A549 (cell line): ENCODE measurements at regions not wholly inside any gene's neighbourhood (a gene's known extent, or its start where the extent isn't known, plus 50 kb on each side); places are given as distances from the start of the nearest gene placed in this dataset.

Experiments used
- ATAC-seq, 2 experiments: fragments of 200-7000 bp in 1 of 2; fragments of >200 bp in 1 of 2; cut with Nextera tagmentation in 1 of 2; cut with Tn5 transposase in 1 of 2; 3 replicates each; pipeline versions ENCODE4 v1.8.0 to v1.9.1; 2018 to 2020; ENCODE audit warnings: mild to moderate bottlenecking in 1 of 2, moderate library complexity in 1 of 2
- CTCF ChIA-PET: fragments of 300-600 bp; sonication (Branson Sonifier 250); formaldehyde crosslinking; extraction: SDS; loops from one replicate; lab custom pipeline; 2021; ENCODE audit warnings: antibody characterized with exemption, inconsistent platforms; lab: Yijun Ruan, JAX
- POLR2A ChIA-PET: fragments of 350-600 bp; formaldehyde crosslinking; extraction: SDS; loops from one replicate; lab custom pipeline; 2021; ENCODE audit warnings: antibody characterized with exemption, inconsistent platforms; lab: Yijun Ruan, JAX
- DNase-seq, 2 experiments: peaks; one replicate each; pipeline versions ENCODE4 v3.0.0 to v3.0.0-alpha.2; 2011 to 2016; ENCODE audit warnings: low read depth in 1 of 2, low spot score in 1 of 2
- FAIRE-seq: peaks from 2 replicates; lab custom pipeline; 2011; peaks lifted over from hg19 to GRCh38; lab: Jason Lieb, UNC
- H3K27ac ChIP-seq, 2 experiments: fragments of >200 bp; sonication (Bioruptor Twin); formaldehyde crosslinking; 3 replicates each; pipeline ENCODE4 v1.5.1; 2016 to 2017
- H3K4me1 ChIP-seq: fragments of >200 bp; sonication (Bioruptor Twin); formaldehyde crosslinking; 3 replicates; pipeline ENCODE4 v1.6.1; 2016
- H3K4me2 ChIP-seq: fragments of >200 bp; sonication (Bioruptor Twin); formaldehyde crosslinking; 3 replicates; pipeline ENCODE4 v1.6.1; 2016
- H3K4me3 ChIP-seq: fragments of >200 bp; sonication (Bioruptor Twin); formaldehyde crosslinking; 3 replicates; pipeline ENCODE4 v1.5.1; 2016
- H3K9me3 ChIP-seq: fragments of >200 bp; sonication (Bioruptor Twin); formaldehyde crosslinking; 3 replicates; pipeline ENCODE4 v1.6.1; 2016
- CEBPB ChIP-seq, 2 experiments: fragments of >200 bp in 1 of 2; sonication (Bioruptor Twin) in 1 of 2; formaldehyde crosslinking in 1 of 2; IDR thresholded peaks; 2 replicates each; pipeline ENCODE4 v1.6.1; 2012 to 2016
- EHF ChIP-seq: fragments of 250-450 bp; sonication (Bioruptor Pico); IDR thresholded peaks from 2 replicates; pipeline ENCODE4 v1.5.0; 2020; ENCODE audit warnings: mild to moderate bottlenecking
- EHMT2 ChIP-seq: fragments of 200-600 bp; sonication (generic); IDR thresholded peaks from 2 replicates; pipeline ENCODE4 v1.6.1; 2016; ENCODE audit warnings: antibody characterized with exemption, low read depth, mild to moderate bottlenecking, moderate library complexity
- ESRRA ChIP-seq: fragments of 150-350 bp; IDR thresholded peaks from 2 replicates; pipeline ENCODE4 v1.6.1; 2014; ENCODE audit warnings: mild to moderate bottlenecking, low read length, borderline replicate concordance
- FOSL2 ChIP-seq, 2 experiments: fragments of 450-650 bp in 1 of 2; fragments of >200 bp in 1 of 2; sonication (Bioruptor Twin) in 1 of 2; formaldehyde crosslinking; IDR thresholded peaks; 2 replicates each; pipeline versions ENCODE4 v1.5.0 to v1.6.1; 2016 to 2020; ENCODE audit warnings: mild to moderate bottlenecking in 1 of 2, moderate library complexity in 1 of 2
- HDAC2 ChIP-seq: fragments of 200-600 bp; sonication (generic); IDR thresholded peaks from 2 replicates; pipeline ENCODE4 v1.6.1; 2016
- HEYL ChIP-seq: fragments of 250-450 bp; sonication (Bioruptor Pico); IDR thresholded peaks from 2 replicates; pipeline ENCODE4 v1.8.0; 2021; ENCODE audit warnings: mild to moderate bottlenecking, moderate library complexity
- HOXB5 ChIP-seq: fragments of 250-450 bp; sonication (Bioruptor Pico); IDR thresholded peaks from 2 replicates; pipeline ENCODE4 v1.5.0; 2020; ENCODE audit warnings: mild to moderate bottlenecking, moderate library complexity
- JUN ChIP-seq, 2 experiments: fragments of >200 bp; sonication (Bioruptor Twin); formaldehyde crosslinking; IDR thresholded peaks; 2 replicates in 1 of 2; 3 replicates in 1 of 2; pipeline ENCODE4 v1.6.1; 2016 to 2017
- NFE2L2 ChIP-seq: fragments of 150-350 bp; conservative IDR thresholded peaks from 2 replicates; pipeline ENCODE4 v1.6.1; 2014; ENCODE audit warnings: low read length
- PHF8 ChIP-seq: fragments of 200-600 bp; sonication (generic); IDR thresholded peaks from 2 replicates; pipeline ENCODE4 v1.6.1; 2016; ENCODE audit warnings: low read depth, mild to moderate bottlenecking, antibody characterized with exemption, moderate library complexity, borderline replicate concordance
- RCOR1 ChIP-seq: fragments of 150-350 bp; IDR thresholded peaks from 2 replicates; pipeline ENCODE4 v1.6.1; 2014; ENCODE audit warnings: antibody characterized with exemption, low read length, low read depth
- RNF2 ChIP-seq: fragments of 200-600 bp; sonication (generic); IDR thresholded peaks from 2 replicates; pipeline ENCODE4 v1.6.1; 2016; ENCODE audit warnings: low read depth, mild to moderate bottlenecking, antibody characterized with exemption, moderate library complexity, borderline replicate concordance
- SREBF2 ChIP-seq: fragments of 450-650 bp; IDR thresholded peaks from 2 replicates; pipeline ENCODE4 v1.6.1; 2014; ENCODE audit warnings: mild to moderate bottlenecking, moderate library complexity
- ZC3H11A ChIP-seq: fragments of 450-650 bp; IDR thresholded peaks from 2 replicates; pipeline ENCODE4 v1.6.1; 2014; ENCODE audit warnings: antibody characterized with exemption, mild to moderate bottlenecking
- ZFP36 ChIP-seq: fragments of 450-650 bp; IDR thresholded peaks from 2 replicates; pipeline ENCODE4 v1.6.1; 2014; ENCODE audit warnings: borderline replicate concordance; ENCODE audit not compliant: partially characterized antibody
- WGBS: methylation state at CpG from one replicate; pipeline ENCODE4 v1.1.6; 2017; ENCODE audit errors: missing lambda C conversion rate; 5-methylcytosine and 5-hydroxymethylcytosine counted together
- TF ChIP-seq, protein P1 (sequence below): IDR thresholded peaks from 2 replicates; pipeline ENCODE4 v1.6.1; 2012
- TF ChIP-seq, protein P2 (sequence below): fragments of >200 bp; sonication (Bioruptor Twin); formaldehyde crosslinking; IDR thresholded peaks from 2 replicates; pipeline ENCODE4 v1.6.1; 2016
- TF ChIP-seq, protein P3 (sequence below): fragments of 250-450 bp; sonication (Bioruptor Pico); IDR thresholded peaks from 2 replicates; pipeline ENCODE4 v1.5.0; 2020; ENCODE audit warnings: low read depth, mild to moderate bottlenecking, moderate library complexity
- TF ChIP-seq, protein P4 (sequence below): IDR thresholded peaks from 2 replicates; pipeline ENCODE4 v1.6.1; 2012; ENCODE audit warnings: low read depth, borderline replicate concordance
- TF ChIP-seq, protein P5 (sequence below): fragments of >200 bp; sonication (Bioruptor Twin); formaldehyde crosslinking; IDR thresholded peaks from 3 replicates; pipeline ENCODE4 v1.6.1; 2016

DNA sequence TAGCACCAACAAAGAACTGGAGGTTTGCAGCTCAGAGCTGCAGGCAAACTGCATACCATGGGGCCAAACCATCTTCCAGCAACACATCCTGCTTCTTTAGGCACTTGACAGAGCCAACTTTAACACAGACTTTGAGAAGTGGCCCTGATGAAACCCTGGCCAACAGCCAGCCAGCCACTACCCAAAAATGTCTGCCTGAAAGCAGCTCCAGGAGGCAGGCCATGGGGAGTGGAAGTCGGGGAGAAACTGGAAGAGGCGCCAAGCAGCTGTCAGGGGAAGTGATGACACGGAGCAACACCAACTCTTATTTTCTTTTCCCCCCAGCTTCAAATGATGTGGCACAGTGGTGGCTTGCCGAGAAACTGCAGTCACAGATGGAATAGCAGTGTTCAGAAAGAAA, 110.9 kb upstream of the PLXNC1 start:
- TF ChIP-seq RNF2 (no peak), PHF8 (no peak), ESRRA (no peak)
- H3K9me3 ChIP-seq, result peaks cover 41% of the 10 kb centered on the region
- no peak overlapping the region for H3K4me3 ChIP-seq
- POLR2A ChIA-PET, result no interaction called here
- CTCF ChIA-PET, result interaction anchor here (0.6 kb wide), 1 partner anchor 65 kb away, joined by 3 read pairs; no protein-coding TSS in a partner anchor
- no peak overlapping the region for H3K27ac ChIP-seq
- 12% methylated on average over 4 of the region's 4 CpGs for WGBS
- H3K4me1 ChIP-seq, result no peaks in the 10 kb centered on the region
- ATAC-seq (no peak), FAIRE-seq (no peak), DNase-seq (no peak)
- no peak overlapping the region for H3K4me2 ChIP-seq

DNA sequence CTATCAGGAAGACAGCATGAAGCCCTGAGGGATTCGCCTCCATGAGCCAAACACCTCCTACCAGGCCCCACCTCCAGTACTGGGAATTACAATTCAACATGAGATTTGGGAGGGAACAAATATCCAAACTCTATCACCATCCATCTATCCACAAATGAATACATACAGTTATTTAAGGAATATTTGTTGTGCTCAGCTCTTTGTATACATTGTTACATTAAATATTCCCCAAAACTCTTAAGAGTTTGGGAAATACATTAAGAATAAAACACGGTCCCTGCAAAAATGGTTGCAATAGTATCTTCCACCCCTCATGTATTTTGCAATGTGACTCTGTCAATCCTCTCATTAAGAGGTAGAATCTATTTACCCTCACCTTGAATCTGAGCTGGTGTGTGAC, 109.8 kb upstream of the PLXNC1 start:
- 27% methylated on average over 2 of the region's 2 CpGs for WGBS
- POLR2A ChIA-PET, result no interaction called here
- no peak overlapping the region for H3K27ac ChIP-seq
- DNase-seq (no peak), FAIRE-seq (no peak), ATAC-seq (no peak)
- CTCF ChIA-PET, result interaction anchor here (0.5 kb wide), 1 partner anchor 1660 kb away, joined by 3 read pairs; no protein-coding TSS in a partner anchor
- peaks cover 37% of the 10 kb centered on the region for H3K9me3 ChIP-seq
- TF ChIP-seq RNF2 (no peak), FOSL2 (IDR thresholded peaks at IDR 0.05) (no peak), FOSL2 (CRISPR knock-in tag; IDR thresholded peaks at IDR 0.05) (no peak), NFE2L2 (no peak), JUN (IDR thresholded peaks at IDR 0.05) (no peak)
- TF ChIP-seq, protein P1, sequence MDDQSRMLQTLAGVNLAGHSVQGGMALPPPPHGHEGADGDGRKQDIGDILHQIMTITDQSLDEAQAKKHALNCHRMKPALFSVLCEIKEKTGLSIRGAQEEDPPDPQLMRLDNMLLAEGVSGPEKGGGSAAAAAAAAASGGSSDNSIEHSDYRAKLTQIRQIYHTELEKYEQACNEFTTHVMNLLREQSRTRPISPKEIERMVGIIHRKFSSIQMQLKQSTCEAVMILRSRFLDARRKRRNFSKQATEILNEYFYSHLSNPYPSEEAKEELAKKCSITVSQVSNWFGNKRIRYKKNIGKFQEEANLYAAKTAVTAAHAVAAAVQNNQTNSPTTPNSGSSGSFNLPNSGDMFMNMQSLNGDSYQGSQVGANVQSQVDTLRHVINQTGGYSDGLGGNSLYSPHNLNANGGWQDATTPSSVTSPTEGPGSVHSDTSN, result no peak
- H3K4me2 ChIP-seq, result no peak overlapping the region
- H3K4me1 ChIP-seq, result no peaks in the 10 kb centered on the region
- H3K4me3 ChIP-seq, result no peak overlapping the region

DNA sequence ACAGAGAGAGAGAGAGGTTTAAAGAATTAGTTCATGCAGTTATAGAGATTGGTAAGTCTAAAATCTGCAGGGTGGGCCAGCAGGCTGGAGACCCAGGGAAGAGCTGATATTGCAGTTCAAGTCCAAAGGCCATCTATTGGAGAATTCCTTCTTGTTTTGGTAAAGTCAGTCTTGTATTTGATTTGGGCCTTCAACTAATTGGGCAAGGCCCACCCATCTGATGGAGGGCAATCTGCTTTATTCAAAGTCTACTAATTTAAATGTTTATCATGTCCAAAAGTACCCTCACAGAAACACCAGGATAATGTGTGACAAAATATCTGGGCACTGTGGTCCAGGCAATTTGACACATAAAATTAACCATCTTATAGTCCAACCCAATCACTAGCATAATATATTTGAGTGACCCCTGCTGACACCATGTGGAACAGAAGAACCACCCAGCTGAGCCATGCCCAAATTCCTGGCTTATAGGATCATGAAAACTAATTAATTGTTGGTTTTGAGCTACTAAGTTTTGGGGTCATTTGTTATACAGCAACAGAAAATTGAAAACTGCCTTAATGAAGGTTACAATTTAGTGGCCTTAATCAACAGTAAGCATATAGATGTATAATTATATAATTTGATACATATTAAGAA, 109.1 kb upstream of the PLXNC1 start:
- Histone ChIP-seq H3K4me1 (no peaks in the 10 kb centered on the region), H3K9me3 (peaks cover 30% of the 10 kb centered on the region), H3K4me2 (no peak overlapping the region), H3K27ac (no peak overlapping the region), H3K4me3 (no peak overlapping the region)
- FAIRE-seq (no peak), DNase-seq (no peak), ATAC-seq (no peak)
- CTCF ChIA-PET, result interaction anchor here (0.5 to 0.6 kb wide), 2 partner anchors 10 to 1660 kb away, joined by 3 read pairs; no protein-coding TSS in a partner anchor
- TF ChIP-seq ZC3H11A (no peak), RNF2 (no peak), CEBPB (IDR thresholded peaks at IDR 0.05) (no peak), EHMT2 (no peak), RCOR1 (no peak), ZFP36 (no peak), HDAC2 (no peak), HOXB5 (CRISPR knock-in tag) (no peak), SREBF2 (no peak), EHF (CRISPR knock-in tag) (no peak), FOSL2 (IDR thresholded peaks at IDR 0.05) (no peak), FOSL2 (CRISPR knock-in tag; IDR thresholded peaks at IDR 0.05) (no peak), HEYL (CRISPR knock-in tag) (no peak)
- TF ChIP-seq, protein P2, sequence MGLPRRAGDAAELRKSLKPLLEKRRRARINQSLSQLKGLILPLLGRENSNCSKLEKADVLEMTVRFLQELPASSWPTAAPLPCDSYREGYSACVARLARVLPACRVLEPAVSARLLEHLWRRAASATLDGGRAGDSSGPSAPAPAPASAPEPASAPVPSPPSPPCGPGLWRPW, result no peak
- TF ChIP-seq, protein P3, sequence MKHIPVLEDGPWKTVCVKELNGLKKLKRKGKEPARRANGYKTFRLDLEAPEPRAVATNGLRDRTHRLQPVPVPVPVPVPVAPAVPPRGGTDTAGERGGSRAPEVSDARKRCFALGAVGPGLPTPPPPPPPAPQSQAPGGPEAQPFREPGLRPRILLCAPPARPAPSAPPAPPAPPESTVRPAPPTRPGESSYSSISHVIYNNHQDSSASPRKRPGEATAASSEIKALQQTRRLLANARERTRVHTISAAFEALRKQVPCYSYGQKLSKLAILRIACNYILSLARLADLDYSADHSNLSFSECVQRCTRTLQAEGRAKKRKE (CRISPR knock-in tag), result no peak
- TF ChIP-seq, protein P4, sequence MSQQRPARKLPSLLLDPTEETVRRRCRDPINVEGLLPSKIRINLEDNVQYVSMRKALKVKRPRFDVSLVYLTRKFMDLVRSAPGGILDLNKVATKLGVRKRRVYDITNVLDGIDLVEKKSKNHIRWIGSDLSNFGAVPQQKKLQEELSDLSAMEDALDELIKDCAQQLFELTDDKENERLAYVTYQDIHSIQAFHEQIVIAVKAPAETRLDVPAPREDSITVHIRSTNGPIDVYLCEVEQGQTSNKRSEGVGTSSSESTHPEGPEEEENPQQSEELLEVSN, result no peak
- TF ChIP-seq, protein P1, result no peak
- TF ChIP-seq, protein P5, sequence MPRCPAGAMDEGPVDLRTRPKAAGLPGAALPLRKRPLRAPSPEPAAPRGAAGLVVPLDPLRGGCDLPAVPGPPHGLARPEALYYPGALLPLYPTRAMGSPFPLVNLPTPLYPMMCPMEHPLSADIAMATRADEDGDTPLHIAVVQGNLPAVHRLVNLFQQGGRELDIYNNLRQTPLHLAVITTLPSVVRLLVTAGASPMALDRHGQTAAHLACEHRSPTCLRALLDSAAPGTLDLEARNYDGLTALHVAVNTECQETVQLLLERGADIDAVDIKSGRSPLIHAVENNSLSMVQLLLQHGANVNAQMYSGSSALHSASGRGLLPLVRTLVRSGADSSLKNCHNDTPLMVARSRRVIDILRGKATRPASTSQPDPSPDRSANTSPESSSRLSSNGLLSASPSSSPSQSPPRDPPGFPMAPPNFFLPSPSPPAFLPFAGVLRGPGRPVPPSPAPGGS, result no peak
- POLR2A ChIA-PET, result no interaction called here
